Thoracic aorta (tissue), 2 donors: ENCODE measurements at regions not wholly inside any gene's neighbourhood (a gene's known extent, or its start where the extent isn't known, plus 50 kb on each side); places are given as distances from the start of the nearest gene placed in this dataset.

Experiments used
- ATAC-seq: fragments of 150-250 bp; one replicate; pipeline ENCODE4 v1.8.0; 2017; ENCODE audit warnings: low read depth; ENCODE audit not compliant: insufficient number of reproducible peaks, low FRiP score
- DNase-seq: peaks from one replicate; pipeline ENCODE4 v3.0.0-alpha.2; 2020; ENCODE audit warnings: low spot score
- H3K27ac ChIP-seq, 2 donors: fragments of 200-600 bp; sonication (generic); 1 replicate in 1 of 2; 2 replicates in 1 of 2; pipeline ENCODE4 v1.5.1; 2016; ENCODE audit warnings: mild to moderate bottlenecking in 2 of 2, moderate library complexity in 2 of 2
- H3K27me3 ChIP-seq: fragments of 200-600 bp; sonication (generic); replicated peaks from 2 replicates; pipeline ENCODE4 v1.6.0; 2016; ENCODE audit warnings: mild to moderate bottlenecking; ENCODE audit not compliant: insufficient read depth
- H3K36me3 ChIP-seq: fragments of 200-600 bp; sonication (generic); one replicate; pipeline ENCODE4 v1.5.1; 2016
- H3K4me1 ChIP-seq, 2 donors: fragments of 200-600 bp; sonication (generic); 1 replicate in 1 of 2; 2 replicates in 1 of 2; pipeline versions ENCODE4 v1.5.1 to v1.6.0; 2016; ENCODE audit warnings: low read depth in 2 of 2, mild to moderate bottlenecking in 1 of 2; ENCODE audit not compliant: control insufficient read depth in 1 of 2
- H3K4me3 ChIP-seq: fragments of 200-600 bp; sonication (generic); 2 replicates; pipeline ENCODE4 v1.5.1; 2016; ENCODE audit warnings: mild to moderate bottlenecking
- H3K9me3 ChIP-seq: fragments of 200-600 bp; sonication (generic); 2 replicates; pipeline ENCODE4 v1.5.1; 2016
- CTCF ChIP-seq: fragments of 200-600 bp; sonication (generic); IDR thresholded peaks from one replicate; pipeline ENCODE4 v1.5.1; 2019; ENCODE audit warnings: antibody characterized with exemption

DNA sequence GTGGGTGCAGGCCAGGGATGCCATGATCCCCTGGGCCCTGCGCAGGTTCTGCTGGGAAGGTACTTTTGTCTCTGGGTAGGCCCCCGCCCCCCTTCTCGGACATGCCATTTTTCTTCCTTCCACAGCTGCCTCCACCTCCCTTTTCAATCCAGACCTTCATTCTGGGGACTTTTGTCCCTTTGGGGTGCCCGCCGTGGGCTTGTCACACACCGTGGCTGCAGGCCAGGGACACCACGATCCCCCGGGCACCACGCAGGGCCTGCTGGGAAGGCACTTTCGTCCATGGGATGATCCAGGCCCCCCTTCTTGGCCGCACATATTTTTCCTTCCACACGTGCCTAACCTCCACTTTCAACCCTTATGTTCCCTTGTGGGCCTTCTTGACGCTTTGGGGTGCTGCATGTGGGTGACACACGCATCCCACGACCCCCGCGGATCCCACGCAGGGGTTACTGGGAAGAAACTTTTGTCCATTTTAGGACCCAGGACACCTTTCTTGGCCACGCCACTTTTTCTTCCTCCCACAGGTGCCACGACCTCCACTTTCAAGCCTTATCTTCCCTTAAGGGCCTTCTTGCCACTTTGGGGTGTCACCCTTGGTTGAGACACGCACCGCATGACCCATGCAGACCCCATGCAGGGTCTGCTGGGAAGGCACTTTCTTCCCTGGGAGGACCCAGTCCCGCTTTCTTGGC lies 272.5 kb downstream of the ALG10 start:
- ATAC-seq (no peak), DNase-seq (no peak)
- no peak for TF ChIP-seq CTCF
- Histone ChIP-seq H3K9me3 (no peaks in the 10 kb centered on the region), H3K36me3 (no peaks in the 10 kb centered on the region), H3K4me3 (no peak overlapping the region), H3K27ac (no peak overlapping the region), H3K27me3 (no peaks in the 10 kb centered on the region), H3K4me1 (no peaks in the 10 kb centered on the region)

GRCh38 chr12:34295366-34296142 lies 273.3 kb downstream of the ALG10 start:
- H3K36me3 ChIP-seq, result no peaks in the 10 kb centered on the region
- H3K4me1 ChIP-seq, result no peaks in the 10 kb centered on the region
- DNase-seq (no peak), ATAC-seq (no peak)
- no peak overlapping the region for H3K27ac ChIP-seq
- no peaks in the 10 kb centered on the region for H3K9me3 ChIP-seq
- H3K4me3 ChIP-seq, result no peak overlapping the region
- no peaks in the 10 kb centered on the region for H3K27me3 ChIP-seq
- no peak for TF ChIP-seq CTCF

DNA sequence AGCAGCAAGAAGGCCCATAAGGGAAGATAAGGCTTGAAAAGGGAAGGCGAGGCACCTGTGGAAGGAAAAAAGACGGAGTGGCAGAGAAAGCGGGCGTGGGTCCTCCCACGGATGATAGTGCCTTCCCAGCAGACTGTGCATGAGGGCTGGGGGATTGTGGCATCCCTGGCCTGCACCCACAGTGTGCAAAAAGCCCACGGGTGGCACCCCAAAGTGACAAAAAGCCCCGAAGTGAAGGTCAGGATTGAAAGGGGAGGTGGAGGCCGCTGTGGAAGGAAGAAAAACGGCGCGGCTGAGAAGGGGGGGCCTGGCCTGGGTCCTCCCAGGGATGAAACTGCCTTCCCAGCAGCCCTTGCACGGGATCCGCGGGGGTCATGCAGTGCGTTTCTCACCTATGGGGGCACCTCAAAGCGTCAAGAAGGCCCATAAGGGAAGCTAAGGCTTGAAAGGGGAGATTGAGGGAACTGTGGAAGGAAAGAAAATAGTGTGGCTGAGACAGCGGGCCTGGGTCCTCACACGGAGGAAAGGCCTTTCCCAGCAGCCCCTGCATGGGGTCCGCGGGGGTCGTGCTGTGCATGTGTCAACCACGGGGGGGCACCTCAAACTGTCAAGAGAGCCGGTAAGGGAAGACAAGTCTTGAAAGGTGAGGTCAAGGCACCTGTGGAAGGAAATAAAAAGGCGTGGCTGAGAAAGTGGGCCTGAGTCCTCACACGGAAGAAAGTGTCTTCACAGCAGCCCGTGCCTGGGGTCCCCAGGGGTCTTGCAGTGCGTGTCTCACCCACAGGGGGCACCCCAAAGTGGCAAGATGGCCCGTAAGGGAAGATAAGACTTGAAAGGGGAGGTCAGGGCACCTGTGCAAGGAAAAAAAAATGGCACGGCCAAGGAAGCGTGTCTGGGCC lies 274.1 kb downstream of the ALG10 start:
- no peak for TF ChIP-seq CTCF
- ATAC-seq (no peak), DNase-seq (no peak)
- Histone ChIP-seq H3K9me3 (no peaks in the 10 kb centered on the region), H3K36me3 (no peaks in the 10 kb centered on the region), H3K4me3 (no peak overlapping the region), H3K27ac (no peak overlapping the region), H3K4me1 (no peaks in the 10 kb centered on the region), H3K27me3 (no peaks in the 10 kb centered on the region)

DNA sequence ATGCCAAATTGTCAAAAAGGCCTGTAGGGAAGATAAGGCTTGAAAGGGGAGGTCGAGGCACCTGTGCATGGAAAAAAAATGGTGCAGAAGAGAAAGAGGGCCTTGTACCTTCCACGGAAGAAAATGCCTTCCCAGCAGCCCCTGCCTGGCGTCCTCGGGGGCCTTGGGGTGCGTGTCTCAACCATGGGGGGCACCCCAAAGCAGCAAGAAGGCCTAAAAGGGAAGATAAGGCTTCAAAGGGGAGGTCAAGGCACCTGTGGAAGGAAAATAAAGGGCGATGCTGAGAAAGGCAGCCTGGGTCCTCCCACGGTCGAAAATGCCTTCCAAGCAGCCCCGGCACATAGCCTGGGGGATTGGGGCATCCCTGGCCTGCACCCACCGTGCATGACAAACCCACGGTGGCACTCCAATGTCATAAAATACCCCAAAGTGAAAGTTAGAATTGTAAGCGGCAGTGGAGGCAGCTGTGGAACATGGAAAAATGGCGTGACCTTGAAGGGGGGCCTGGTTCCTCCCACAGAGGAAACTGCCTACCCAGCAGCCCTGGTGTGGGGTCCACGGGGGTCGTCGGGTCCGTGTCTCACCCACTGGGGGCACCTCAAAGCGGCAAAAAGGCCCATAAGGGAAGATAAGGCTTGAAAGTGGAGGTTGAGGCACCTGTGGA lies 275.0 kb downstream of the ALG10 start:
- DNase-seq (no peak), ATAC-seq (no peak)
- H3K9me3 ChIP-seq, result no peaks in the 10 kb centered on the region
- H3K4me3 ChIP-seq, result no peak overlapping the region
- H3K27ac ChIP-seq, result no peak overlapping the region
- no peaks in the 10 kb centered on the region for H3K27me3 ChIP-seq
- no peaks in the 10 kb centered on the region for H3K36me3 ChIP-seq
- TF ChIP-seq CTCF, result no peak
- no peaks in the 10 kb centered on the region for H3K4me1 ChIP-seq
